AG09319 (cell line): ENCODE measurements at regions not wholly inside any gene's neighbourhood (a gene's known extent, or its start where the extent isn't known, plus 50 kb on each side); places are given as distances from the start of the nearest gene placed in this dataset.
"Not testable (repeated sequence)": the region's sequence is repeated elsewhere in the genome, so short reads cannot be mapped to it uniquely, and the experiment has no call there.

Experiments used
- DNase-seq: peaks from one replicate; pipeline ENCODE4 v3.0.0-alpha.2; 2010; ENCODE audit warnings: low read depth; ENCODE audit errors: extremely low read depth
- TF ChIP-seq, protein P1 (sequence below): IDR thresholded peaks from 2 replicates; pipeline ENCODE4 v1.5.1; 2011; ENCODE audit warnings: low read depth, mild to moderate bottlenecking, inconsistent platforms, low read length, moderate library complexity

DNA sequence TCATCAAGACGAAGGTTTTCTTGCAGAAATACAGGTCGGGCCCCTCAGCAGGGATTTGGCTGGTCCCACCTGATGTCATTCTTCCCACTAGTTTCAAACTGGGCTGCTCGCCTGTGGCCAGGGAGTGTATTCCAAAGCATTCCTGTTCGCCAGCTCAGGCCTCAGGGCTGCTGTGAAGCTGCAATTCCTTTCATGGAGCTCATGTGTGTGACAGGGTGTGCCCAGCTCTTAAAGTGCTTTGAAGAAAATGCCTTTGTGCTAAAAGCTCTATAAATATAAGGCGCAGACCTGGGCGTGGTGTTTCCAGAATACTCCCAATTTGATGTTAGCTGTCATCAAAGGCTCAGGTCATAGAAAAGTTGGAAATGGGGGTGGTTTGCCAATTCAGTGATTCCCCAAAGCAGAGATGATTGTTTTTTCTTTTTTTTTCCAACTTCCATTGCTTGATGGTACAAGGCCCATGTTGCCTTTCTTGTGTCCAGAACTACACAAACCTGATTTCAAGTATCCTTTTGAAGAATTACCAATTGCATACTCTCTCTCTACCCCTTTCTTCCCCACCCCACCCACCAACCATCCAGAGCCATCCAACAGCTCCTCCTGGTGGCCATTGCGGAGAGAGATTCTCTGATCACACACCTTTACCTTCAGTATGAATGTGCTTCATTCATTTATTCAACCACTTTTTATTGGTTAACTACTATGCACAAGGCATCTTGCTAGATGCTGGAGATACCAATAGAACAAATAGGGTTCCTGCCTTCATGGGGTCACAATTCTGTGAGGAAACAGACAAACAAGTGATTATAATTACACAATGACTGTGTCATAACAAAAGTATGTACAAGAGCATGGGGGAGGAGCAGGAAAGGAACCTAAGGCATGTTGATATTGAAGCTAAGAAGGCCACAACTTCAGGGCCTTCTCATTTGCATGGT is 297.3 kb upstream of the LYZL1 start:
- DNase-seq: no peak
- TF ChIP-seq, protein P1, sequence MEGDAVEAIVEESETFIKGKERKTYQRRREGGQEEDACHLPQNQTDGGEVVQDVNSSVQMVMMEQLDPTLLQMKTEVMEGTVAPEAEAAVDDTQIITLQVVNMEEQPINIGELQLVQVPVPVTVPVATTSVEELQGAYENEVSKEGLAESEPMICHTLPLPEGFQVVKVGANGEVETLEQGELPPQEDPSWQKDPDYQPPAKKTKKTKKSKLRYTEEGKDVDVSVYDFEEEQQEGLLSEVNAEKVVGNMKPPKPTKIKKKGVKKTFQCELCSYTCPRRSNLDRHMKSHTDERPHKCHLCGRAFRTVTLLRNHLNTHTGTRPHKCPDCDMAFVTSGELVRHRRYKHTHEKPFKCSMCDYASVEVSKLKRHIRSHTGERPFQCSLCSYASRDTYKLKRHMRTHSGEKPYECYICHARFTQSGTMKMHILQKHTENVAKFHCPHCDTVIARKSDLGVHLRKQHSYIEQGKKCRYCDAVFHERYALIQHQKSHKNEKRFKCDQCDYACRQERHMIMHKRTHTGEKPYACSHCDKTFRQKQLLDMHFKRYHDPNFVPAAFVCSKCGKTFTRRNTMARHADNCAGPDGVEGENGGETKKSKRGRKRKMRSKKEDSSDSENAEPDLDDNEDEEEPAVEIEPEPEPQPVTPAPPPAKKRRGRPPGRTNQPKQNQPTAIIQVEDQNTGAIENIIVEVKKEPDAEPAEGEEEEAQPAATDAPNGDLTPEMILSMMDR: peak; percentile 51

DNA sequence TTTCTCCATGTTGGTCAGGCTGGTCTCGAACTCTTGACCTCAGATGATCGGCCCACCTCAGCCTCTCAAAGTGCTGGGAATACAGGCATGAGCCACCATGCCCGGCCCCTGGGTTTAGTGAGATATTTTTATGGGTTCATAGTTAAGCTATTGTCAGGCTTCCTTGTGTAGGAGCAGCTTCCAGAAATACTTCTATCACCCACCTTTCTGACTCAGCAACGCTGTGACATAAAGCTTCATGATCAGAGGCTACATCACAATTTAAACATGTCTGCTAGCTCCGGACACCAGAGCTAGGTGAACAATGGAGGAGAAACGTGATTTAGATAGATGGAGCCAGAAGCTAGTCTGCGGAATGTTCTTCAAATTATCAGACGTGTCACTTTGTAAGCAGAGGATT is 295.8 kb upstream of the LYZL1 start:
- DNase-seq: no peak
- TF ChIP-seq, protein P1: no peak

DNA sequence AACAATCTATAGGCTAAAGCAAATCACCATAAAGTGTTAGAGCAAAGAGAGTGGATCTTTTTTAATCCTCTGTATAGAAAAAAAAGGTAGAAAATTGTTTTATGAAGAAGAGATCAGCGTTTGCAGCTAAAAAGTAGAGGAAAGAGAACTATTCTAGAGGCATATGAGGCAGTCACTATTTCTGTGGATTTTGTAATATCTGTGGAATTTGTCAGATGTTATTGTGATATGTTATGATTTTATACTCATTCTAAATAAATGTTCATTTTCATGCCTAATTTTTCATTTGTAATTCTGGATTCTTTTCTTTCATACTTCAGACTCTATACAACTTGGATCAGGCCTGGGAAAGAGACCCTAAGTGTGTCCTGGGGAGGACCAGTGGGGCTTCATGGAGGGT is 295.0 kb upstream of the LYZL1 start:
- TF ChIP-seq, protein P1: no peak
- no peak for DNase-seq

DNA sequence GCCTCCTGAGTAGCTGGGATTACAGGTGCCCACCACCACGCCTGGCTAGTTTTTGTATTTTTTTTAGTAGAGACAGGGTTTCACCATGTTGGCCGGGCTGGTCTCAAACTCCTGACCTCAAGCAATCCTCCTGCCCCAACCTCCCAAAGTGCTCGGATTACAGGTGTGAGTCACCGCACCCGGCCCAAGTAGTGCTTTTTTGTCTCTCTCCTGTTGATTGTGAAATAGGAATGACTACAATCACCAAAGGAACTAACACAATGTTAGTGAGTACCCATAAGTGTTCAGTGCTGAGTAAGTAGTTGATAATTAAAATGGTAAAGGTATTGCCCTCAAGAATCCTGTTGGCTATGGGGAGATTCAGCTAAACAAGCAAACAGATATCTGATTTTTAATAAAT is 294.1 kb upstream of the LYZL1 start:
- DNase-seq: not testable (repeated sequence)

DNA sequence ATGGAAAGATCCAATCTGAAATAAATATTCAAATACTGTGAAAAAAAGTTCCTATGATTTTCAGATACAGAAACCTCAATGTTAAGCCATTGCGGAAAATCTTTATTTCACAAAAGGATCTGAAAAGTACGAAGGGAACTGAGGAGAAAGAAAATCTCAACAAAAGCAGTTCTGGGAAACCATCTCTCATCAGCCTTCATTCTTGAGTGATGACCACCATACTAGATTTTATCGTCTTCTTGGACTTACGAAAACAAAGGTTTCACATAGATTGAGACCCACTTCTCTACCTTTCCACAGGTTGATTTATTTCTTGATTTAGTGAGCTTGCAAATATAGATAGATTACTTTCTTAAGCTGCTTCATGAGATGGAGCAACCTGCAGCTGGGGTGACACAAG is 293.4 kb upstream of the LYZL1 start:
- TF ChIP-seq, protein P1: no peak

DNA sequence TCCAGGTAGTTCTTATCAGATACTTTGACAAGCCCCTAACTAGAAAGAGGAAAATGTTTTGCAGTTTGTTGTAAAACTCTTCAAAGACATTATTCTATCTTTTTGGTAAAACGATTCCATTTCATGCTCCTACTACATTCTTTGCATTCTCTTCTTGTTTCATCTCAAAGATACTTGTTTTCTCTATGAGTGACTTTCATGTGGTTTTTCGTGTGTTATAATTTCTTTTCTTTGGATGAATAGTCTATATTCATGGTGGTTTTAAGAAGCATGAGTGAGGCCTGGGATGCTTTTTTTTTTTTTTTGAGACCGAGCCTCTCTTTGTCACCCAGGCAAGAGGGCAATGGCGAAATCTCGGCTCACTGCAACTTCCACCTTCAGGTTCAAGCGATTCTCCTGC is 292.5 kb upstream of the LYZL1 start:
- TF ChIP-seq, protein P1: no peak
- no peak for DNase-seq

More for the DNA sequence above, 293.4 kb upstream of the LYZL1 start:
- DNase-seq: no peak

DNA sequence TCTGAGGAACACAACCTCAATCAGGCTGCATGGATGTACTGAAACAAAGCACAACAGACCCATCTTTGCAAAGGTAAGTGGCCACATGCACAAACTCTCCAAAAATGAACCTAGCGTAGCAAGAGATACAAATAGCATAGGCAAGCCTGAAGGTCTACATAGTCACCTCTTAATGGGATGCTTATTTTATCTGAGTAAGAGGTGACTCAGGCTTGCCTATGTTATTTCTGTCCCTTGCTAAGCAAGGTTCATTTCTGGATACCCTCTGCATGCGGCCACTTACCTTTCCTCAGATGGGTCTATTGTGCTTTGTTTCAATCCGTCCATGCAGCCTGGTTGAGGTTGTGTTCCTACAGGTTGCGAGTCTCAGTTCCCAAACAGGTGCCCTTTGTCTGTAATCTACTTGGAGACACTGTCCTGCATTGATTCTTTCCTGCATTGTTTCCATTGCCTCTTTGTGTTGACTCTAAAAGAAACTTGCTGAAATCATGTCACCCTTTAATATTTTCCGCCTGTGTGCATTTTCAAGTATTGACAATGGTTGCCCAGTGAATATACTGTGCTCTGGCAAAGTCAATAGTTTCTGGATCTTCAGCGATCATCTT is 291.8 kb upstream of the LYZL1 start:
- DNase-seq: no peak
- TF ChIP-seq, protein P1: no peak
